Right cardiac atrium (tissue), 5 donors: ENCODE measurements at regions not wholly inside any gene's neighbourhood (a gene's known extent, or its start where the extent isn't known, plus 50 kb on each side); places are given as distances from the start of the nearest gene placed in this dataset.
"Not testable (repeated sequence)": the region's sequence is repeated elsewhere in the genome, so short reads cannot be mapped to it uniquely, and the experiment has no call there.

Source experiments
- ATAC-seq, 2 donors: fragments of 200-7000 bp; cut with Tn5 transposase; one replicate each; pipeline versions ENCODE4 v1.8.0 to v1.9.1; 2020; ENCODE audit warnings: moderate library complexity in 2 of 2, mild to moderate bottlenecking in 1 of 2
- DNase-seq, 3 donors: peaks; one replicate each; pipeline ENCODE4 v3.0.0-alpha.2; 2020
- H3K27ac ChIP-seq: one replicate; pipeline ENCODE4 v1.5.1; 2013; ENCODE audit warnings: mild to moderate bottlenecking, low read length, control low read depth, moderate library complexity
- H3K27me3 ChIP-seq: one replicate; pipeline ENCODE4 v1.6.1; 2013; ENCODE audit not compliant: control insufficient read depth, insufficient read depth
- H3K4me1 ChIP-seq: one replicate; pipeline ENCODE4 v1.6.1; 2013; ENCODE audit warnings: low read length; ENCODE audit not compliant: control insufficient read depth, insufficient read depth
- H3K4me3 ChIP-seq: one replicate; pipeline ENCODE4 v1.5.1; 2013; ENCODE audit warnings: low read length, control low read depth
- H3K9me3 ChIP-seq: one replicate; pipeline ENCODE4 v1.6.1; 2013; ENCODE audit warnings: low read length; ENCODE audit not compliant: control insufficient read depth
- WGBS: extraction: QIAGEN DNeasy Blood & Tissue Kit; methylation state at CpG from one replicate; pipeline ENCODE4 v1.1.7; 2013; 5-methylcytosine and 5-hydroxymethylcytosine counted together
- intact Hi-C, 4 donors: fragments of 100-400 bp; cut with DNase I; formaldehyde crosslinking; loops; one replicate each; pipeline versions ENCODE4 v1.11.0 to v1.14.0; 2022 to 2023
- donor health status: healthy with polysubstance abuse.
- donor health status: DM: no; HTN: yes; CAD: no.
- donor health status: DM: no; HTN: no; CAD: no.
- donor health status: DM: no; HTN: yes; CAD: no; lungs with severe emphysema.
- donor health status: DM: yes; HTN: yes; CAD: no.

DNA sequence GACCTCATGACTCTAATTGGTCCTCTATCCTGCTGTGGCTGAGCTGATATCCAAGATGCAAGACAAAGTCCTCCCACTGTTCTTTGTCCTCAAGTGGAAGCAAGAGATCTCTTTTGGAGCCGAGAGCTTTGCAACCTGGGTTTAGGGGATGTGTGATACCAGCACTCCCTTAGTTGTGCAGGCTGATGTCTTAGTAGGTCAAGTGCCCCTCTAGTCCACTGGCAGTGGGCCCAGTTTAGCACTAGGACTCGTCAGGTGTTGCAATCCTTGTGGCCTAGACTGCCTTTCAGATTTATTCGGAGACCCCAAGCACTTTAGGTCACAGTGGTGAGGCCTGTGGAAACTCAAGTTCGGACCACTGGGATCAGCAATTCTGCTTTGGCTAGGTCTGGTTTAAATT is 64.0 kb downstream of the GPRASP3 start:
- WGBS = 71% methylated on average over 4 of the region's 4 CpGs
- Histone ChIP-seq H3K4me3 (no peak overlapping the region), H3K4me1 (peaks cover 1% of the 10 kb centered on the region), H3K9me3 (no peaks in the 10 kb centered on the region), H3K27ac (no peak overlapping the region), H3K27me3 (no peaks in the 10 kb centered on the region)
- no peak for DNase-seq
- no peak for ATAC-seq
- intact Hi-C loops = no loop called here

DNA sequence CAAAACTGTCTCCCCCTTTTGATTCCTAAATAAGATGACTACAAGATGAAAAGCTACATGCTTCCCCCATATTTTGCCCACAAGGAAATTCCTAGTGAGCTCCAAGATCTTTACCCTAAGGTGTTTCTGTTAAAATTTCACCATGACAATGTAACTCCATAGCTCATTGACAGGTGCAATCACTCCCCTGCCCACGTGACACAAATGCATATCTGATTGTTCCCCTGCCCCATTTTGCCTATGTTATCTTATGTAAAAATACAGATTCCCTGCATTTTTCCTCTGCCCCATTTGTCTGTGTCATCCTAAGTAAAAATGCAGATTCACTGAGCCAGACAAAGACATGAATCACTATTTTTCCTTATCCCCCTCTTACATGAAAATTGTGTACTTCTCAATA is 66.7 kb downstream of the GPRASP3 start:
- Histone ChIP-seq H3K9me3 (no peaks in the 10 kb centered on the region), H3K27ac (no peak overlapping the region), H3K4me1 (peaks cover 1% of the 10 kb centered on the region), H3K4me3 (no peak overlapping the region), H3K27me3 (no peaks in the 10 kb centered on the region)
- ATAC-seq (no peak), DNase-seq (no peak)
- intact Hi-C loops = no loop called here
- 50% methylated on average over 1 of the region's 1 CpG for WGBS

DNA sequence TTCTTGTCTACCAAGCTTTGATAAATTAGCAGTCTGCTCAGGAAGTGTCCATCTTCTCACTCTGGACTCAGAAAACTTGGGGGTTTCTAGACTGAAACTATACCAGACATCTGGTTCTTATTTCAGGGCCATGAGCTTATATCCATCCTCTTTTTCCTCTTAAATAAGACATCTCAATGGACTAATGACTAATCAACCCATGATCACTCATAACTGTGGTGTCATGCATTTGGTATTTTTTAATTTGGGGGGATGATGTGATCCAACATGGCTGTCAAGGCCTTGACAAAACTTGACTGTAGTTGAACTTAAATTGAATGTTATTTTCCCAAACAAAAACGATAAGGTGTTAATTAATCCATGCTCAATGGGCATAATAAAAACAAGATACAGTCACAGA is 87.8 kb downstream of the GPRASP3 start:
- Histone ChIP-seq H3K27ac (no peak overlapping the region), H3K27me3 (no peaks in the 10 kb centered on the region), H3K4me1 (no peaks in the 10 kb centered on the region), H3K9me3 (no peaks in the 10 kb centered on the region), H3K4me3 (no peak overlapping the region)
- 87% methylated on average over 1 of the region's 1 CpG for WGBS
- intact Hi-C loops = no loop called here
- no peak for DNase-seq
- no peak for ATAC-seq

DNA sequence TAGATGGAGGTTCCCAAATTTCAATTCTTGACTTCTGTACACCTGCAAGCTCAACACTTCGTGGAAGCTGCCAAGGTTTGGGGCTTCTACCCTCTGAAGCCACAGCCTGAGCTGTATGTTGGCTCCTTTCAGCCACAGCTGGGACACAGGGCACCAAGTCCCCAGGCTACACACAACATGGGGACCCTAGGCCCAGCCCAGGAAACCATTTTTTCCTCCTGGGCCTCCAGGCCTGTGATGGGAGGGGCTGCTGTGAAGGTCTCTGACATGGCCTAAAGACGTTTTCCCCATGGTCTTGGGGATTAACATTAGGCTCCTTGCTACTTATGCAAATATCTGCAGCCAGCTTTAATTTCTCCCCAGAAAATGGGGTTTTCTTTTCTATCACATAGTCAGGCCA is 97.7 kb downstream of the GPRASP3 start:
- H3K9me3 ChIP-seq, H3K4me1 ChIP-seq, ATAC-seq, intact Hi-C loops, DNase-seq, H3K27ac ChIP-seq, H3K4me3 ChIP-seq, H3K27me3 ChIP-seq: not testable (repeated sequence)
- WGBS = 94% methylated on average over 2 of the region's 2 CpGs

DNA sequence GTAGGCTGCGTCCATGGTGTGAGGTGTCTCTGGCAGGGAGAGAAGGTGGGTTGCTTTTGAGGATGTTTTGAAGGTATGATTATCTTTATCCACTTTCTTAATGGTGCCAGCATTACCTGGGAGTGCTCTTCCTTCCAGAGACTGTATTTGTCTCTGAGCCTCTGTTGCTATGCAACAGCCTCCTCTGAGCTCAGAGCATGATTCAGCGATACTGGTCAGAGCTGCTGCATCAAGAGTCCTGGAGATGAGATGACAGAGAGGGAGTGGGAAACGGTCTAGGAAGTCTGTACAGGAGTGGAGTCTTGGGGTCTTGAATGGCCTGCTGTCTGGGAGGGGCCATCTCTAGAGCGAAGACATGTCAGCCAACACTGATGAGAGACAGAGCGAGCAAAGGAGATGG is 104.4 kb upstream of the RAB40AL start:
- WGBS = 88% methylated on average over 5 of the region's 5 CpGs
- DNase-seq = no peak
- intact Hi-C loops = no loop called here

DNA sequence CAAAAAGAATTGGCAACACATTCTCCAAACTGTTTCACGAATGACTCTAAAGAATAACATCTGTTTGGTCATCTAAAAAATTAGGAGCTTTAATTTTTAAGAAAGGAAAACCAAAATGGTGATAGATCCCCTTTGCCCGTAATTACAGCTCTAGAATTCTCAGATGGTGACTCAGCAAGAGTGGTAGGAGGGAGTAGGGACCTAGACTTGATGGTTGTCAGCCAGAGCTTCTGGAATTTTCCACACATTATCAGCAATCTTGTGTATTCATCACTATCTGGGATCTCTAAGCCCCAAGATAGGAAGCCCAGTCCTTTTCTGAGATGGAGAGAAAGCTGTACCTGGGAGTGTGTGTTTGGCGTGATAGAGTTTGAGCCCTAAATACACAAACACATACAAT is 103.9 kb upstream of the RAB40AL start:
- intact Hi-C loops = no loop called here
- no peak for DNase-seq
- ATAC-seq = no peak
- WGBS = 85% methylated on average over 3 of the region's 3 CpGs
- Histone ChIP-seq H3K4me1 (no peaks in the 10 kb centered on the region), H3K27me3 (no peaks in the 10 kb centered on the region), H3K9me3 (no peaks in the 10 kb centered on the region), H3K4me3 (no peak overlapping the region), H3K27ac (no peak overlapping the region)

More for the DNA sequence above, 104.4 kb upstream of the RAB40AL start:
- Histone ChIP-seq H3K27me3 (no peaks in the 10 kb centered on the region), H3K27ac (no peak overlapping the region), H3K4me1 (no peaks in the 10 kb centered on the region), H3K9me3 (no peaks in the 10 kb centered on the region), H3K4me3 (no peak overlapping the region)
- ATAC-seq = no peak

DNA sequence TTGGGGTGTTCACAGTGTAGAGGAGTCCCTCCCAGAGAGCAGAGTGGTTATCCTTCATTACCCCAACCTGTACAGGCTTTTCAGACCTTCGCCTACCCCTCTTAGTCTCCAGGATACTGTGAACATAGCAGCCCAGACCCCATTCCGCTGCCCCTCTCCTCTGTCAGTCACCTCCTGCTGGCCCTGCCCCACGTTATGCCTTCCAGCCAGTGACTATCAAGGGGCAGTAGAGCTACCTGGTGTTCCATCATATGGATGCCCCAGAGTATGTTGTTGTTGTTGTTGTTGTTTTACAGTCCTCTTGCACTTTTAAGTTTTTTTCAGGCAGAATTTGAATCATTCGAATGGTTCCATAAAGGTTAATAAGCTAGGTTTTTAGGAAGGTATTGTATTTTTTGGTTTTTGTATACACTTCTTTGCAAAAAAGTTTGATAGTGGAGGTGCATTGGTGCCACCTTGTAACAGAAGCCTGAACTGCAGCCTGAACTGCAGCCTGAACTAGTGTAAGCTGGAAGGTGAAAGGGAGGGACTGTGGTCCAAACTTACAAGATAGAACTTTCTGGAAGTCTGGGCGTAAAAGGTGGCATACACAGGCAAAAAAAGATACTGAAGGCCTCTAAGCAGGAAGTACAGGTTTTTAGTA is 101.4 kb upstream of the RAB40AL start:
- Histone ChIP-seq H3K27ac (no peak overlapping the region), H3K4me1 (no peaks in the 10 kb centered on the region), H3K27me3 (no peaks in the 10 kb centered on the region), H3K4me3 (no peak overlapping the region), H3K9me3 (no peaks in the 10 kb centered on the region)
- DNase-seq = no peak
- no peak for ATAC-seq
- intact Hi-C loops = no loop called here
- WGBS = 75% methylated on average over 5 of the region's 5 CpGs

DNA sequence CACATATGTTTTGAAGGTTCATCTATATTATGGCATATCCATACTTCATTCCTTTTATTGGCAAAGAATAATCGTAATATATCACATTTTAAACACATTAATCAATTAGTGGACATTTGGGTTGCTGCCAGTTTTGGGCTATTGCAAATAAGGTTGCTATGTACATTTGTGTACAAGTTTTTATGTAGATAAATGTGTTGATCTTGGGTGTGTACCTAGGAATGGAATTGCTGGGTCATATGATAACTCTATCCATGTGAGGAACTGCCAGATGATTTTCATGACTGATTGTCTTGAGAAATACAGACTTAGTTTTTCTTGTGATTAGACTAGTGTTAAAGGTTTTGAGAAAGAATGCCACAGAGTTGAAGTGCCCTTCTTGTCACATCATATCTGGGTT is 99.2 kb upstream of the RAB40AL start:
- no peak for DNase-seq
- no peak overlapping the region for H3K27ac ChIP-seq
- H3K27me3 ChIP-seq = no peaks in the 10 kb centered on the region
- WGBS = 91% methylated on average over 1 of the region's 1 CpG
- H3K9me3 ChIP-seq = no peaks in the 10 kb centered on the region
- no peak overlapping the region for H3K4me3 ChIP-seq
- intact Hi-C loops = no loop called here
- no peak for ATAC-seq
- H3K4me1 ChIP-seq = no peaks in the 10 kb centered on the region

DNA sequence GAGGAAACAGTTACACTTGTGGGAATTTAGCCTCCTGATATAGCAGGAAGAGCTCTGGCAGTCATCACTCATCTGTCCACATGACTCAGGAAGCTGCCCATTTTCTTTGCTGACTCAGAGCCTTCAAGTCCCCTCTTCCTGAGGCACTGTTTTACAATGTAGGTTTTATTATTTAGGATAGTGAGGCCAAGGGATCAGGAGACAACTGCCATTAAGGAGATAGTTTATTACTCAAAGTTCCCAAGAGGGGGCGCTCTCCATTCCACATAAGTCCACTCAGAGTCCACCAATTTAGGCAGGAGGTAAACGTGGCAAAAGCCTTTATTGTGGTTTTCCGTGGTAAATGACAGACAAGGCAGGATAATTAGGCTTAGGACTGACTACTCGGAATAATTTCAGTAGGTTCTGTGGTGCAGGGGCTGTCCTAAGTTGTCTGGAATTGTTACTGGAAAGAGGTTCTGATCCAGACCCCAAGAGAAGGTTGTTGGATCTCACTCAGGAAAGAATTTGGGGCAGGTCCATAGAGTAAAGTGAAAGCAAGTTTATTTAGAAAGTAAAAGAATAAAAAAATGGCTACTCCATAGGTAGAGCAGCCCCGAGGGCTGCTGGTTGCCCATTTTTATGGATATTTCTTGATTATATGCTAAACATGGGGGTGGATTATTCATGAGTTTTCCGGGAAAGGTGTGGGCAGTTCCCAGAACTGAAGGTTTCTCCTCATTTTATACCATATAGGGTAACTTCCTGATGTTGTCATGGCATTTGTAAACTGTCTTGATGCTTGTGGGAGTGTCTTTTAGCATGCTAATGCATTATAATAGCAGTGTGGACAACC is 96.0 kb upstream of the RAB40AL start:
- WGBS = 83% methylated on average over 6 of the region's 6 CpGs
- intact Hi-C loops = no loop called here
- ATAC-seq (no peak), DNase-seq (no peak)
- Histone ChIP-seq H3K4me1 (no peaks in the 10 kb centered on the region), H3K4me3 (no peak overlapping the region), H3K9me3 (no peaks in the 10 kb centered on the region), H3K27me3 (no peaks in the 10 kb centered on the region), H3K27ac (no peak overlapping the region)

DNA sequence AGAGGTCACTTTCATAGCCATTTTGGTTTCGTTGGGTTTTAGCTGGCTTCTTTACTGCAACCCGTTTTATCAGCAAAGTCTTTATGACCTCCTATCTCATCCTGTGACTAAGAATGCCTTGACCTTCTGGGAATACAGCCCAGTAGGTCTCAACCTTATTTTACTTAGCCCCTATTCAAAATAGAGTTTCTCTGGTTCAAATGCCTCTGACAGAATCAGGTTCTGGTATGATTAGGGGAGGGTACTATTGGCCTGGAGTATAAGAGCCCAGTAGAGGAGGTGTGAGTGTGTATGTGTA is 95.4 kb upstream of the RAB40AL start:
- no peaks in the 10 kb centered on the region for H3K4me1 ChIP-seq
- H3K27ac ChIP-seq = no peak overlapping the region
- DNase-seq = no peak
- ATAC-seq = peak in 1 of 2 donors; percentile 18
- WGBS = 43% methylated on average over 2 of the region's 2 CpGs
- intact Hi-C loops = no loop called here
- no peaks in the 10 kb centered on the region for H3K9me3 ChIP-seq
- no peak overlapping the region for H3K4me3 ChIP-seq
- H3K27me3 ChIP-seq = no peaks in the 10 kb centered on the region

DNA sequence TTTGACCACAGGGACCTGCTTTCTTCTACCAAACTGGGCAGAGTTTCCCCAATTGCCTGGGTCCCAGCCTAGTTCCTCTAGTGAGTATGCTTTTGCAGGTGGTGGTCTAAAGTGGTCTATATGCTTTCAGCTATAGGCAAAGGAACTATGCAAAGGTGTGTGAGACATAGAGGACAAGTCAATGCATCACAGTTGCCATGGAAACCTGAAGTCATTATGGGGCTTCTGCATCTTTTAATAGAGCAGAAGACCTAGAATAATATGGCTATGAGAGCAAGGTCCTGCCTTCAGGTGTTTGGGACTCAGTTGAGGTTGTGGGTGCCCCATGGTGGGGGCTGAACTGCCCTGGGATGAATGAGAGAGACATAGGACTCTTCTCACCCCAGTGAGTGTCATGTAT is 92.1 kb upstream of the RAB40AL start:
- Histone ChIP-seq H3K9me3 (no peaks in the 10 kb centered on the region), H3K27ac (no peak overlapping the region), H3K27me3 (no peaks in the 10 kb centered on the region), H3K4me3 (no peak overlapping the region), H3K4me1 (no peaks in the 10 kb centered on the region)
- DNase-seq (no peak), ATAC-seq (no peak)
- intact Hi-C loops = no loop called here
